T-helper 2 cell (primary cell): ENCODE measurements at regions not wholly inside any gene's neighbourhood (a gene's known extent, or its start where the extent isn't known, plus 50 kb on each side); places are given as distances from the start of the nearest gene placed in this dataset.

Source experiments
- DNase-seq, 5 experiments: peaks; one replicate each; pipeline versions ENCODE4 v3.0.0 to v3.0.0-alpha.2; 2012 to 2022

GRCh38 chr18:61616111-61616610, 276.6 kb downstream of the RNF152 start:
- no peak for DNase-seq

GRCh38 chr18:61612517-61612916, 279.3 kb downstream of the CDH20 start:
- no peak for DNase-seq

- DNase-seq: no peak
Measured at GRCh38 chr18:61609131-61609530, 275.9 kb downstream of the CDH20 start.

- no peak for DNase-seq
Measured at GRCh38 chr18:61608316-61608715, 275.1 kb downstream of the CDH20 start.

- no peak for DNase-seq
Measured at GRCh38 chr18:61607867-61608266, 274.6 kb downstream of the CDH20 start.

- no peak for DNase-seq
Measured at GRCh38 chr18:61606759-61607158, 273.5 kb downstream of the CDH20 start.

GRCh38 chr18:61606068-61606660, 272.9 kb downstream of the CDH20 start:
- DNase-seq: no peak

- no peak for DNase-seq
Measured at GRCh38 chr18:61605376-61606067, 272.3 kb downstream of the CDH20 start.
